Midbrain (tissue), 1 donor: ENCODE measurements at regions not wholly inside any gene's neighbourhood (a gene's known extent, or its start where the extent isn't known, plus 50 kb on each side); places are given as distances from the start of the nearest gene placed in this dataset.

Experiments used
- DNase-seq: peaks from one replicate; lab custom pipeline; 2025; lab: John Stamatoyannopoulos, UW

DNA sequence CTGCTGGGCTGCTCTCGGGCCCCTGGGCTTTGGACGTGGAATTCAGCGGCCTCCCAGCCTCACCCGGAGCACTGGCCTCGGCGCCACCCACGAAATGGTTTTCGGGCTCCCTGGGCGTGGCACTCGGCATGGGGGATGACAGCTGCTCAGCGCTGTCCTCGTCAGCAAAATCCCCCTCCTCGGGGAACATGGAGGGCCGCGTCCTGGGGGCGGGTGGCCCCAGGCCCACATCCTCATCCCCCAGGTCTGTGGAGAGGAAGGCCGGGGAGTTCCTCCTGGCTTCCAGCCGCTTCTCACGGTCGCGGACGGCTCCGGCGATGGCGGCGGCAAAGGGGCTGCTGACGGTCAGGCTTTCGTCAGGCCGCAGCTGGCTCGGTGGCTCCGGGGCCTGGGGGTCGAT is 88.4 kb downstream of the CTTN start:
- DNase-seq, result no peak

- no peak for DNase-seq
These were observed 88.8 kb downstream of the CTTN start for GRCh38 chr11:70487160-70487559.

DNA sequence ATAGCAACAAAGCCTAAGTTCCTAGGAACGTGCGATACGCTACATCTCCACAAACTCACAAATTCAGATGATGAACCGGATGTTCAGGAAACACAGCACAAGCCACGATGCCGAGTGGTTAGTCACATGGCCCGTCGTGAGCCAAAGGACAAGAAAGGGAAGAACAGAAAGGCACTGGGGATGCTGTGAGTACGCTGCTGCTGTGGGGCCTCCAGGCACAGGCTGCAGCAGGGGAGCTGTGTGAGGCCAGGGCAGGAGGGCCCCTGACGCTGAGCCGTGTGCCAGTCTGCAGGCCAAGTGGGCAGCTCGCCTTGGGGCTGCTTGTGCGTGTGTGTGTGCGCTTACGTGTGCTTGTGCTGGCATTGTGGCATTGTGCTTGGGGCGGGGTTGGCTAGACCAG is 89.4 kb downstream of the CTTN start:
- DNase-seq, result no peak

DNA sequence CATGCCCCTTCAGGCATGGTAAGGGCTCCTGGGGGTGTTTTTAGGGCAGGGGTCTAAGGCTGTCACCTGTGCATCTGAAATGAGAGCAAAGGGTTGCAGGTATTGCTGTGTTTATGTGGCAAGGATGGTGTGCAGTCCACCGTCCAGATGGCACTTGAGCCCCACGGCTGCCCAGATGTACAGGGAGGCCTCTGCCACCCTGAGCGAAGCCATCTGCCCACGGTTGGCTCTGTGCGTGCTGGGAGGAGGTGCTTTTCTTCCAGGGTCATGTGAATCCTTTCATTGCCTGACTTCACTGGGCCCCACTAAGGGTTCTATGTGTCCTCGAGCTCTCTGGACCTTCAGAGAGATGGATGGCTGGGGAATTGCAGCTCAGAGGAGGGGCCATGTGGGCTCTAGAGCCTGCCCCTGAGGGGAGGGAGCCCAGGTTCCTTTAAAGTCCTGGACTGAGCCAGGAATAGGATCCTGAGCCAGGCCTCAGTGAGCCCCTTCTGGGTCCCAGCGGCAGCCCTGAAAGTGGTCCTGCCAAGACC is 89.9 kb downstream of the CTTN start:
- DNase-seq, result no peak

DNA sequence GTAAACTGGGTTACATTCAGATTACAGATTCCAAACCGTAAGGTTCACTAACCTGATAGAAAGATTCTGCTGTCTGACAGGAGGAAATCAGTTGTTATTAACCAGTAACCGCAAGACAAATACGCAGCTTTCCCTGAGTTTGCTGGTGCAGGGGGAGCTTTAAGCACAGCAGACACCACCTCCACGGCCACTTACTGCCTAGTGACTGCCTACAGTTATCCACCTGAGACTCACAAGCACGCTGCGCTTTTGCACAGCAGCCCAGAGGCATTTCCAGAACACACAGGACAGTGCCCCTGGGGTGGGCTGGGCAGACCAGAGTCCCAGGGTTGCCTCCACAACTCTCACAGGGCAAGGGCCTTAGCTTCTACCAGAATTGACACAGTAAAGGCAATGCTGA is 90.9 kb downstream of the CTTN start:
- DNase-seq, result no peak

DNA sequence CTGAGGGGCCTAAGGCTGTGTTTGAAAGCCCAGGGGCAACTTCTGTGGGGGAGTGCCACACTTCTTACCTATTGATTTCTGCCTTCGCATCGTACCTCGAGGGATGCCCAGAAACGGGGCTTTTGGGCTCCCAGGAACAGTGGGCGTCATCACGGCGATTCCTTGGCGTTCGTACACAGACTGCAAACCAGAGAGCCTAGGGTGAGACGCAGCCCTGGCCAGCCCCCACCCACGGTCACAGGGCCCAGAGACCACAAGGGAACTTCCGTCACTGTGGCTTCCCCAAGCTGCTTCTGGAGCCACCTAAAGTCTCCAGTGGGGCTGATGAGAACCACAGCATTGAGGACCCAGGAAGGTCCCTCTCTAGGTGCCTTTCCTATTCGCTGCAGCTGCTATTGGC is 91.9 kb downstream of the CTTN start:
- DNase-seq, result no peak

- no peak for DNase-seq
These were observed 92.6 kb downstream of the CTTN start for GRCh38 chr11:70490723-70491558.

DNA sequence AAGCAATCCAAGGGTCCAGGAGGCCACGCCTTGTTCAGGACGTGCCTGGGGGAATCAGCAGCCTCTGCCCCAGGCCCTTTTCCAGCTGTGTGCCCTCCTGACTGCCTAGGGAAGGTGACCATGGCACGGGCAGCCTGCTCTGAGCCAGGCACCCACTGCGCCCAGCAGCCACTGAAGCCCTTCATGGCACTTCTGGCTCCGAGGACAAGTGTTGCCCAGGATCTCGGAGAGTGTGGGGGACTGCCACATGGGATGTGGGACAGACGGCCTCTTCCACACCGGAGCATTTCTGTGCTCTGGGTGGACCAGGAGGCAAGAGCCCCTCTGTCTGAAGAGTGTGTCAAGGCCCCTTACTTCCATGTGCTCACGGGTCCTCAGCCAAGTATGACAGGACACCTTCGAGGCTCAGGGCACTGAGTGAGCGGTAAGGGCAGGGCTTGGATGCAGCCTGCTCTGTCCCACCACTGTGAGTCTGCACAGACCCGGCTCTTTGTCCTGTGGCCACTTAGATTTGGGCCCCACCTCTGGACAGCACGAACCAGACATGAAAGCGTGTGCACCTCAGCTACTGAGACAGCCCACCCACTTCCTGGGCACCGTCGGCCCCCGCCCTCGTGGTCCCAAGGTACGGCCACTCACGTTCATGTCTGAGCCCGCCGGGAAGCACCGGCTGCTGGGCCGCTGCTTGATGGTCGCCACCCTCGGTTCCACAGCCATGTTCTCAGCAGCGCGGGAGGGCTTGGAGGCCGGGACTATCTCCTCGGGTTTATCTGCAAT is 93.6 kb downstream of the CTTN start:
- DNase-seq, result no peak

DNA sequence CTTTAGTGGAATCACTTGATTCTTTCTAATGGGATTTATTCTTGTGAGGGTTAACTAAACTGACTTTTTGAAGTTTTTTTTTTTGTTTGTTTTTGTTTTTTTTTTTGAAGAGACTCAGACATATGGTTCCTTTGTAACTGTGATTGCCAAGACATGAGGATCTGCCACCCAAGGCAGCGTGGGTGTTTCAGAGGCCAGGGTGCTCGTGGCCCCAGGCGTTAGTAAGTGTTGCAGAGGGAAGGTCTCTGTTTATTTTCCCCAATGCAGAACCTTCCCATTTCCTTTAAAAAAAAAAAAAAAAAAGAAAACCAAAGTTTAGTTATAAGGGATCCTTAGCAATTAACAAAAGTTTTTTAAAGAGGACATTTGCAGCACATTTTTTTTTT is 94.8 kb downstream of the CTTN start:
- no peak for DNase-seq

- DNase-seq, result no peak
These were observed 95.6 kb downstream of the CTTN start for GRCh38 chr11:70493891-70494290.

DNA sequence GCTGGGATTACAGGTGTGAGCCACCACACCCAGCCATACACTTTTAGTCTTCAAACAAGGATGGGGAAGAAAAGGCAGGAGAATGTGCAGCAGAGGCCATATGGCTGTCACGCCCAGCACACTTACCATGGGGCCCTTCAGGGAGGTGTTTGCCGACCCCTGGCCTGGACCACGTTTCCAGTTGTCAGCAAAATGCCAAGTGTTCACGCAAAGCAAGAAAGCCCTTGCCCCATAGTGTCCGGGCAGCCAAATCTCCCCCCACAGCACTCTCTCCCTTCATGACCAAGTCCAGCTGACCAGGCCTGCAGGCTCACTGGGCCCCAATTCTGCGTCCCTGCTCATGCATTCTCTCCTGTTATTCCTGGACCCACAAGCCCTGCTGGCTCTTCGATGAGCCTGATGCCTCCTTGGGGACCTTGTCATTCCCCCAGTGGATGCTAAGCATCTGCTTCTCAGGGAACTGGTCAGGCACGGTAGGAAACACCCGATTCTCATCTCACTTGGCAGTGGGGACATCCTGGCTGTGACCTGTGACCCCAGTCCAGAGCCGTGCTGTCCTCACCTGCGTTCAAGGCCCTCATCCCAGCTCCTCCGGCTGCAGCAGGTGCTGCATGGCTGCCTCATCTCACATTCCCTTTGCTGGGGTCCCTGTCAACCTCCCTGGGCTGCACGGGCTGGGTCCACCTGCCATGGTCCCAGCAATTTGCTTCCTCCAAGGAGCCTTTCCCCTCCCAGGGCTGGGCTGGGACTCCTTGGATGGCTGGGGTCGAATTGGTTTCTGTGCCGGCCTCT is 96.4 kb downstream of the CTTN start:
- no peak for DNase-seq

- DNase-seq, result no peak
These were observed 97.3 kb downstream of the CTTN start for GRCh38 chr11:70495351-70496310.

DNA sequence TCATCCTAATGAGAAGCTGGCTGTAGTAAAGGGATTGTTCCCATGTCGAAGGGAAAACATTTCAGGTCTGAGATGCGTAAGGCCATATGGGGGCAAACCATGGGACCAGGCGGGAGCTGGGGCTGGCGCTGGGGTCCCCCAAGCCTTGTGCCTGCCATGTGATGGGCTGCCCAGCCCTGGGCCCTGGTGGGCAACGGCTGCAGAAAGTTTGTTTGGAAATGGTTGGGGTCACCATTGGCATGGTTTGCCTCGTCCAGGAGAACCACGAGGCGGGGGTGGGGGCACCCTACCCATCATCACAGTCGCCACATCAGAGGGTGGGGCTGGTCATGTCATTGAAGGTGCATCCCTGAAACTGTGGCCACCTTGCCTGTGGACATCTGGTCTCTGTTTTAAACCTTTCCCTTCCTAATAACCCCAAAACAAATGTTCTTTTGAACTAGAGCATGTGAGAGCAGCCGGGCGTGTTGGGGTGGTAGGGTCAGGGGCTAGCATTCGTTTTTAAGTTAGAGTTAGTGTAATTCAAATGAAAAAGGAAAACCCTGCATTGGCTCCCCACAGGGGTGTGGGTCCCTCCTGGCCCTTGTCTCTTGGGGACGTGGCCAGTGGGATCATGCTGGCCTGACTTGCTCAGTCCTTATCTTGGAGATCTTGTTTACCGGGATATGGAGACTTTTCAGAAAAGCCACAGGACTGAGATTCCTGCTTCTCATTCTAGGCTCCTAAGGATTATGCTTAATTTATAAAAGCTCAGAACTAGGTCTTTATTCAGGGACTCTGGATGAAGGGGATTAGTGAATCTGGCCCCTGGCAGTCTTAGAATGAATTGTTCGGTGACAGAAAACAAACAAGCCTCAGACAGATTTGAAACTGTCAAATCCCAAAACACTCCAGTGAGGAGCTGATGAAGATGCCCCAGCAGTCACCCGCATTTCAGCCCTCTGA is 98.5 kb downstream of the CTTN start:
- no peak for DNase-seq

DNA sequence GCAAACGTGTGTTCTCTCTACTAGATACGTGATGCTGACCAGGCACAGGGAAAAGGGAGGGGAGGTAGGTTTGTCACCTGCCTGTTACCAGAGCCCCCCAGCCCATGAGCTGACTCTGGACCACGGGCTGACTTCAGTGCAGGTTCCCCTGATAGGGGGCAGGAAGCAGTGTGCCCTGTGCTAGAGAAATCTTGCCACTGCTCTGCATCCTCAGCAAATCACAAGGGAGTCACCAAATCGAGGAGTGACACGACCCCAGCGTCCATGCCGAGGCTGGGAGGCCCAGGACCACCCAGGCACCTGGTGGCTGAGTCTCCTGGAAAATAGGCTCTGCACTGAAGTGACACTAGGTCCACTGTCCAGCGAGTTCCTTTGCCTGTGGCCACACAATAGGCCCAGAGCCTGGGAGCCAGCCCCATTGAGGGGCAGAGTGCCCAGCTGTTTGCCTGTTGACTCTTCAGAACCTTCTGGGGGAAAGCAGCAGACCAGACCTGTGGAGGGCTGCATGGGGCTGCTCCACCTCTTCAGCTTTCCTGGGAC is 99.3 kb downstream of the CTTN start:
- DNase-seq, result no peak

- no peak for DNase-seq
These were observed 99.8 kb downstream of the CTTN start for GRCh38 chr11:70498171-70498571.

DNA sequence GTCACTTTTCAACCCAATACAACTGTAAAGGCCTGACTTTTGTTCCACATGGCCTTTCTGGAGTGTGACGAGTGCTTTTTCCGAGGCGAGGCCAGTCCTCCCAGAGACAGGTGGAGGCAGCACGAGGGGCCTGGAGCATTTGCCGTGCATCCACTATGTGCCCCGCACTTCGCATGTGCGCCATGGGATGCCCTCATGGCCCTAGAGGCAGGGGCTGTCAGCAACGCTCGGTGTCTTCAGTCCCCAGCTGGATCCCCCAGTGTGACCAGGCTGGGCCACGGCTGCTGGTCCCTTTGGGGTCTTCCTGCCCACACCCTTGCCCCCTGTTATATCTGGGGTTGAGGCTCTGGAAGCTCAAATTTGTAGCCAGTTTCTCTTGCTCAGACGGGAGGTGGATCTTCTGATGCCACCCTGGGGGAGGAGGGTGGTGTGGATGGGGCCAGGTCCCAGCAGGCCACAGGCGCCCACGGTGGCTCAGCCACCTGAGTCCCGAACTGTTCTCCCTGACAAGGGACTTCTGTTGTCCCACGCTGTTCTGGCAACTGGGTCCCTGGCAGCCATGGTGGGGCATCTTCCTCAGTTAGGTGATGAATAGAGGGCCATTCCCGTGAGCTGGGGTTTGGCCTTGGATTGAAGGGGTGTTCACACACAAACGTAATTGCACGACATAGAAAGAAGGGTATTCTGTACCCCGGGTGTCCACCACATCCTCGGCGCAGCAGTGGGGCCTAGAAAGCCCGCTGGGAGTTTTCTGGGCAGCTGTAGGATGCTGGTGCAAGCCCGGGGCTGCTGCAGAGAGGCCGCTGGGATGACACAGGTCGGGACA is 100.9 kb downstream of the CTTN start:
- no peak for DNase-seq

DNA sequence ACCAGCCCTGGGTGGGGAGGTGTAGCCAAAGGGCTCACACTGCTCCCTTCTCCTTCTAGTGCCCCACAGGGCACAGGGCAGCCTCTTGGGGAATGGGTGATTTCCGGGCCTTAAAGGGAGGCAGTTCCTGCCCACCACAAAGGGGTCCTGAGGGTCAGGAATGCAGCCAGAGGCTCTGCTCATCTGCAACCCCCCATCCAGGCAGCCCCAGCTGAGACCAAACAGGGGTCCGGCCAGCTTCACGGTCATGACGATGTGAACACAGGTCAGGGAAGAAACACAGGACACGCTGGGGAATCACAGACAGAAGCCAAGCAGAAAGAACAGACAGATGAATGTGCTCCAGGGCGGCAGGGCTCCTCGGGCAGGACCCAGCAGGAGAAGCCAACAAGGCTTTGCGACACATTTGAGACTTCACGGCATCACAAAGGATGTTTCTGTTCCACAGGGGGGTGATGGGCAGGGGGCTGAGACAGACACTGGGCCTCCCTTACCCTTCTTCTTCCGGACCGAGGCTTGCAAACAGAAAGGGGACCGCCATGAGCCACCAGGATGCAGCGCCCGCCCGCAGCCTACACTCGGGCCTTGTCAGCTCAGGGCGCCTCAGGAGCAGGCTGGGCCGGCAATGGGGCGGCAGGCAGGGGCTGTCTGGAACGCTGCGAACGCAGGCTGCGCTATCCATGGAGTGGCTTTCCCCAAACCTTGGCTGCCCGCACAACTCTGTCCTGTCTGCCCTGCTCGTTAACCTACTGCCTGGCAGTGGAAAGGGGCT is 101.9 kb downstream of the CTTN start:
- no peak for DNase-seq
